ENCODE measurements at regions not wholly inside any gene's neighbourhood (a gene's known extent, or its start where the extent isn't known, plus 50 kb on each side); places are given as distances from the start of the nearest gene placed in this dataset.

DNA sequence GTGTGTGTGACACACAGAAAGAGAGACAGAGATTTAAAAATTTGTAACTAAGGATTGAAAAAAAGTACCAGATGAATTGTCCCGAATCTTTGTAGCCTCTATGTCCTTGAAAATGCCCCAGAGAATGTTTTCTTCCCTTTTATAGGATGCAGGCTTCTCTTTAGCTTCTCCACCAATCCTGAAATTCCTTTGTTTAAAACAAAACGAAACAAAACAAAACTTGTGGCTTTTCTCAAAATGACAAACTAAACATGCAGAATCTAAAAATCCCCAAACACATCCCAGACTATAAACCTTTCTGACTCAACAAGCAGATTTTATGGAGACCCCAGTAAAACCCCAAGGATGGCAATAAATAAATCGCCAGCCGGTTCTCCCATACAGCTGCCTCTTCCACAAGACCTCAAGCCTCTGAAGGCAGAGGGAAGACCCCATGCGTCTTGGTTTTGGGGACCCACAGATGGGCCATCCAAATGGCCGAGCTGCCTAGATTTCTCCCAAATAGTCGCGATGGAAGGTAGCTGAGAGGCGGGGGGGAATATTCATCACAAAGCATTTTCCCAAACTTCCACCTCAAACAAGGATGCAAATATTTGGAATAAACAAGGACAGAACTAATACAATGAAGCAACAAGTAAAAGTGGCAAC lies 269.5 kb upstream of the FOXF1 start:
- Histone ChIP-seq H3K9me3 (replicated peaks; ENCODE audit: control insufficient read depth, insufficient read depth, low read length) (no peaks in the 10 kb centered on the region; the same call in 2 of the 3 replicates), H3K27me3 (replicated peaks in 1 of 2; ENCODE audit: control insufficient read depth in 2 of 2, insufficient read depth in 2 of 2, low read length in 1 of 2) (no peaks in the 10 kb centered on the region; a peak in 1 of 4 replicates), H3K4me2 (ENCODE audit: control insufficient read depth, insufficient read depth) (no peak overlapping the region), H2AFZ (ENCODE audit: control insufficient read depth, low read depth, low read length) (no peak overlapping the region), H4K20me1 (ENCODE audit: control insufficient read depth, insufficient read depth) (no peaks in the 10 kb centered on the region), H3K9ac (ENCODE audit: control insufficient read depth, insufficient read depth, low read length) (no peak overlapping the region), H3K79me2 (ENCODE audit: control insufficient read depth, insufficient read depth, low read length) (no peaks in the 10 kb centered on the region), H3K4me3 (no peak overlapping the region), H3K4me1 (ENCODE audit: control insufficient read depth, insufficient read depth, low read length) (no peaks in the 10 kb centered on the region), H3K36me3 (ENCODE audit: control insufficient read depth in 2 of 2, insufficient read depth in 2 of 2, low read length in 1 of 2) (no peaks in the 10 kb centered on the region), H3K27ac (ENCODE audit: control insufficient read depth, insufficient read depth) (no peak overlapping the region)
- no peak for TF ChIP-seq SREBF1 (IDR thresholded peaks at IDR 0.05; ENCODE audit: low read length)
- TF ChIP-seq POLR2AphosphoS2 (IDR thresholded peaks at IDR 0.05; ENCODE audit: low read depth, low read length): no peak
- TF ChIP-seq ZNF592 (IDR thresholded peaks at IDR 0.05): no peak
- TF ChIP-seq BACH1 (IDR thresholded peaks at IDR 0.05; ENCODE audit: borderline replicate concordance): no peak
- TF ChIP-seq BCL3 (IDR thresholded peaks at IDR 0.05; ENCODE audit: borderline replicate concordance, insufficient read depth, low read depth, low read length, poor library complexity, severe bottlenecking): no peak
- no peak for TF ChIP-seq RELA (IDR thresholded peaks at IDR 0.05; ENCODE audit: borderline replicate concordance, partially characterized antibody)
- TF ChIP-seq NBN (IDR thresholded peaks at IDR 0.05): no peak
- TF ChIP-seq, protein P1, sequence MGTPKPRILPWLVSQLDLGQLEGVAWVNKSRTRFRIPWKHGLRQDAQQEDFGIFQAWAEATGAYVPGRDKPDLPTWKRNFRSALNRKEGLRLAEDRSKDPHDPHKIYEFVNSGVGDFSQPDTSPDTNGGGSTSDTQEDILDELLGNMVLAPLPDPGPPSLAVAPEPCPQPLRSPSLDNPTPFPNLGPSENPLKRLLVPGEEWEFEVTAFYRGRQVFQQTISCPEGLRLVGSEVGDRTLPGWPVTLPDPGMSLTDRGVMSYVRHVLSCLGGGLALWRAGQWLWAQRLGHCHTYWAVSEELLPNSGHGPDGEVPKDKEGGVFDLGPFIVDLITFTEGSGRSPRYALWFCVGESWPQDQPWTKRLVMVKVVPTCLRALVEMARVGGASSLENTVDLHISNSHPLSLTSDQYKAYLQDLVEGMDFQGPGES (IDR thresholded peaks at IDR 0.05): no peak
- TF ChIP-seq GABPA (IDR thresholded peaks at IDR 0.05; ENCODE audit: low read depth): no peak
- no peak for TF ChIP-seq ATF7 (IDR thresholded peaks at IDR 0.05; ENCODE audit: low read depth)
- no peak for TF ChIP-seq CREM (IDR thresholded peaks at IDR 0.05; ENCODE audit: low read depth)
- TF ChIP-seq NFYB (IDR thresholded peaks at IDR 0.05; ENCODE audit: insufficient read depth, low read depth, low read length): no peak
- TF ChIP-seq, protein P2, sequence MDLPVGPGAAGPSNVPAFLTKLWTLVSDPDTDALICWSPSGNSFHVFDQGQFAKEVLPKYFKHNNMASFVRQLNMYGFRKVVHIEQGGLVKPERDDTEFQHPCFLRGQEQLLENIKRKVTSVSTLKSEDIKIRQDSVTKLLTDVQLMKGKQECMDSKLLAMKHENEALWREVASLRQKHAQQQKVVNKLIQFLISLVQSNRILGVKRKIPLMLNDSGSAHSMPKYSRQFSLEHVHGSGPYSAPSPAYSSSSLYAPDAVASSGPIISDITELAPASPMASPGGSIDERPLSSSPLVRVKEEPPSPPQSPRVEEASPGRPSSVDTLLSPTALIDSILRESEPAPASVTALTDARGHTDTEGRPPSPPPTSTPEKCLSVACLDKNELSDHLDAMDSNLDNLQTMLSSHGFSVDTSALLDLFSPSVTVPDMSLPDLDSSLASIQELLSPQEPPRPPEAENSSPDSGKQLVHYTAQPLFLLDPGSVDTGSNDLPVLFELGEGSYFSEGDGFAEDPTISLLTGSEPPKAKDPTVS (IDR thresholded peaks at IDR 0.05; ENCODE audit: low read depth, low read length): no peak
- no peak for TF ChIP-seq CHD4 (IDR thresholded peaks at IDR 0.05)
- TF ChIP-seq, protein P3, sequence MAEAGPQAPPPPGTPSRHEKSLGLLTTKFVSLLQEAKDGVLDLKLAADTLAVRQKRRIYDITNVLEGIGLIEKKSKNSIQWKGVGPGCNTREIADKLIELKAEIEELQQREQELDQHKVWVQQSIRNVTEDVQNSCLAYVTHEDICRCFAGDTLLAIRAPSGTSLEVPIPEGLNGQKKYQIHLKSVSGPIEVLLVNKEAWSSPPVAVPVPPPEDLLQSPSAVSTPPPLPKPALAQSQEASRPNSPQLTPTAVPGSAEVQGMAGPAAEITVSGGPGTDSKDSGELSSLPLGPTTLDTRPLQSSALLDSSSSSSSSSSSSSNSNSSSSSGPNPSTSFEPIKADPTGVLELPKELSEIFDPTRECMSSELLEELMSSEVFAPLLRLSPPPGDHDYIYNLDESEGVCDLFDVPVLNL (IDR thresholded peaks at IDR 0.05; ENCODE audit: low read depth, low read length): no peak
- no peak for TF ChIP-seq GATAD2B (conservative IDR thresholded peaks at IDR 0.05; ENCODE audit: low read depth)
- no peak for TF ChIP-seq TCF7 (IDR thresholded peaks at IDR 0.05; ENCODE audit: borderline replicate concordance)
- 28% methylated on average over 9 of the region's 9 CpGs for WGBS (ENCODE audit: insufficient coverage, insufficient replicate concordance, low lambda C conversion rate, missing lambda C conversion rate)
- POLR2A ChIA-PET: no interaction called here
- intact Hi-C loops (cut with micrococcal nuclease; ENCODE audit: unreplicated experiment): no loop called here
- RAD21 ChIA-PET (ENCODE audit: unreplicated experiment): no interaction called here
- DNase-seq (ENCODE audit: low read depth, low spot score) (no peak), FAIRE-seq (no peak), ATAC-seq (no peak)
- no TSS peak for BruUV-seq (replicated peaks)
- SMC1A ChIA-PET (ENCODE audit: uncharacterized antibody, unreplicated experiment): no interaction called here
- in situ Hi-C loops (cut with MboI): no loop called here
- CTCF ChIA-PET: no interaction called here

Data from GM12878 (cell line).